ENCODE measurements at regions not wholly inside any gene's neighbourhood (a gene's known extent, or its start where the extent isn't known, plus 50 kb on each side); places are given as distances from the start of the nearest gene placed in this dataset.

- no peak overlapping the region for H3K4me3 ChIP-seq (ENCODE audit: low read depth, low read length)
- DNase-seq (ENCODE audit: low read depth): no peak
These were observed 265.1 kb upstream of the ZNF32 start for GRCh38 chr10:43913676-43914235.

- H3K4me3 ChIP-seq (ENCODE audit: low read depth, low read length): no peak overlapping the region
These were observed 263.8 kb upstream of the ZNF32 start for GRCh38 chr10:43912469-43912868.

GRCh38 chr10:43906490-43906889, 257.8 kb upstream of the ZNF32 start:
- no peak overlapping the region for H3K4me3 ChIP-seq (ENCODE audit: low read depth, low read length)
- no peak for DNase-seq (ENCODE audit: low read depth)

More at GRCh38 chr10:43912469-43912868, 263.8 kb upstream of the ZNF32 start:
- DNase-seq (ENCODE audit: low read depth): no peak

- peak; percentile 40 for DNase-seq (ENCODE audit: low read depth)
- H3K4me3 ChIP-seq (ENCODE audit: low read depth, low read length): no peak overlapping the region
These were observed 257.0 kb upstream of the ZNF32 start for GRCh38 chr10:43905512-43906236.

- no peak for DNase-seq (ENCODE audit: low read depth)
- H3K4me3 ChIP-seq (ENCODE audit: low read depth, low read length): no peak overlapping the region
These were observed 256.2 kb upstream of the ZNF32 start for GRCh38 chr10:43904844-43905243.

GRCh38 chr10:43904301-43904700, 255.6 kb upstream of the ZNF32 start:
- no peak overlapping the region for H3K4me3 ChIP-seq (ENCODE audit: low read depth, low read length)
- DNase-seq (ENCODE audit: low read depth): no peak

GRCh38 chr10:43903451-43903850, 254.8 kb upstream of the ZNF32 start:
- DNase-seq (ENCODE audit: low read depth): no peak
- no peak overlapping the region for H3K4me3 ChIP-seq (ENCODE audit: low read depth, low read length)

- no peak for DNase-seq (ENCODE audit: low read depth)
- no peak overlapping the region for H3K4me3 ChIP-seq (ENCODE audit: low read depth, low read length)
These were observed 254.2 kb upstream of the ZNF32 start for GRCh38 chr10:43902842-43903241.

- DNase-seq (ENCODE audit: low read depth): no peak
- no peak overlapping the region for H3K4me3 ChIP-seq (ENCODE audit: low read depth, low read length)
These were observed 253.2 kb upstream of the ZNF32 start for GRCh38 chr10:43901744-43902504.

GRCh38 chr10:43901302-43901701, 252.6 kb upstream of the ZNF32 start:
- no peak overlapping the region for H3K4me3 ChIP-seq (ENCODE audit: low read depth, low read length)
- DNase-seq (ENCODE audit: low read depth): no peak

- DNase-seq (ENCODE audit: low read depth): no peak
- H3K4me3 ChIP-seq (ENCODE audit: low read depth, low read length): no peak overlapping the region
These were observed 251.9 kb upstream of the ZNF32 start for GRCh38 chr10:43900571-43900970.

- H3K4me3 ChIP-seq (ENCODE audit: low read depth, low read length): no peak overlapping the region
- DNase-seq (ENCODE audit: low read depth): no peak
These were observed 250.7 kb upstream of the ZNF32 start for GRCh38 chr10:43899224-43899959.

GRCh38 chr10:43898592-43898991, 249.9 kb upstream of the ZNF32 start:
- no peak for DNase-seq (ENCODE audit: low read depth)

GRCh38 chr10:43897765-43898419, 249.2 kb upstream of the ZNF32 start:
- DNase-seq (ENCODE audit: low read depth): no peak
- no peak overlapping the region for H3K4me3 ChIP-seq (ENCODE audit: low read depth, low read length)

More at GRCh38 chr10:43898592-43898991, 249.9 kb upstream of the ZNF32 start:
- H3K4me3 ChIP-seq (ENCODE audit: low read depth, low read length): no peak overlapping the region

- DNase-seq (ENCODE audit: low read depth): peak; percentile 56
- H3K4me3 ChIP-seq (ENCODE audit: low read depth, low read length): no peak overlapping the region
These were observed 243.5 kb upstream of the ZNF32 start for GRCh38 chr10:43892062-43892770.

- no peak overlapping the region for H3K4me3 ChIP-seq (ENCODE audit: low read depth, low read length)
- DNase-seq (ENCODE audit: low read depth): no peak
These were observed 242.6 kb upstream of the ZNF32 start for GRCh38 chr10:43891241-43891640.

GRCh38 chr10:43890124-43890523, 241.4 kb upstream of the ZNF32 start:
- no peak overlapping the region for H3K4me3 ChIP-seq (ENCODE audit: low read depth, low read length)
- DNase-seq (ENCODE audit: low read depth): peak; percentile 62

- no peak overlapping the region for H3K4me3 ChIP-seq (ENCODE audit: low read depth, low read length)
These were observed 239.9 kb upstream of the ZNF32 start for GRCh38 chr10:43888586-43888985.

GRCh38 chr10:43885842-43886241, 237.2 kb upstream of the ZNF32 start:
- H3K4me3 ChIP-seq (ENCODE audit: low read depth, low read length): no peak overlapping the region
- no peak for DNase-seq (ENCODE audit: low read depth)

More at GRCh38 chr10:43888586-43888985, 239.9 kb upstream of the ZNF32 start:
- peak; percentile 72 for DNase-seq (ENCODE audit: low read depth)

All from skeletal muscle cell (primary cell).